Activated T-helper 1 cell treated with anti-CD3 and anti-CD28 coated beads, Interleukin-12 subunit alpha, Interleukin-12 subunit beta, Interleukin-2, Interleukin-4 antibody, amounts not matched to agents 30 ng/mL and 10 ng/mL and 1 ng/mL, durations not matched to agents 14 hours and 24 hours and 36 hours (primary cell): ENCODE measurements at regions not wholly inside any gene's neighbourhood (a gene's known extent, or its start where the extent isn't known, plus 50 kb on each side); places are given as distances from the start of the nearest gene placed in this dataset.

Experiments used
- DNase-seq: peaks from one replicate; pipeline ENCODE4 v3.0.0; 2021; ENCODE audit warnings: low spot score
- H3K27ac Mint-ChIP-seq: one replicate; pipeline ENCODE4 v1.8.0; 2021; ENCODE audit warnings: mild to moderate bottlenecking, mixed read lengths
- H3K27me3 Mint-ChIP-seq: one replicate; pipeline ENCODE4 v1.8.0; 2022; ENCODE audit warnings: mild to moderate bottlenecking, moderate library complexity, mixed read lengths; ENCODE audit not compliant: insufficient read depth
- H3K36me3 Mint-ChIP-seq: one replicate; pipeline ENCODE4 v1.8.0; 2021; ENCODE audit warnings: low read depth, mixed read lengths
- H3K4me1 Mint-ChIP-seq: one replicate; pipeline ENCODE4 v1.8.0; 2021; ENCODE audit warnings: low read depth, mixed read lengths
- H3K4me3 Mint-ChIP-seq: one replicate; pipeline ENCODE4 v1.8.0; 2021; ENCODE audit warnings: mild to moderate bottlenecking, moderate library complexity, mixed read lengths
- H3K9me3 Mint-ChIP-seq: one replicate; pipeline ENCODE4 v1.8.0; 2021; ENCODE audit warnings: mixed read lengths
- intact Hi-C: fragments of 100-400 bp; cut with micrococcal nuclease; formaldehyde crosslinking; loops from one replicate; pipeline ENCODE4 v1.15.1; 2024

- no peaks in the 10 kb centered on the region for H3K36me3 Mint-ChIP-seq
- peak overlapping the region; percentile 71 for H3K4me3 Mint-ChIP-seq
- H3K27me3 Mint-ChIP-seq: peaks cover 30% of the 10 kb centered on the region
- peaks cover 25% of the 10 kb centered on the region for H3K4me1 Mint-ChIP-seq
- H3K9me3 Mint-ChIP-seq: no peaks in the 10 kb centered on the region
- intact Hi-C loops: no loop called here
- no peak overlapping the region for H3K27ac Mint-ChIP-seq
- no peak for DNase-seq
Measured at GRCh38 chr3:115512565-115513415, 110.5 kb upstream of the GAP43 start.

GRCh38 chr3:115513416-115513800, 109.9 kb upstream of the GAP43 start:
- Mint-ChIP-seq H3K9me3 (no peaks in the 10 kb centered on the region), H3K4me3 (peak overlapping the region; percentile 71), H3K36me3 (no peaks in the 10 kb centered on the region), H3K27ac (no peak overlapping the region), H3K27me3 (peaks cover 30% of the 10 kb centered on the region), H3K4me1 (peaks cover 25% of the 10 kb centered on the region)
- intact Hi-C loops: no loop called here
- no peak for DNase-seq

DNA sequence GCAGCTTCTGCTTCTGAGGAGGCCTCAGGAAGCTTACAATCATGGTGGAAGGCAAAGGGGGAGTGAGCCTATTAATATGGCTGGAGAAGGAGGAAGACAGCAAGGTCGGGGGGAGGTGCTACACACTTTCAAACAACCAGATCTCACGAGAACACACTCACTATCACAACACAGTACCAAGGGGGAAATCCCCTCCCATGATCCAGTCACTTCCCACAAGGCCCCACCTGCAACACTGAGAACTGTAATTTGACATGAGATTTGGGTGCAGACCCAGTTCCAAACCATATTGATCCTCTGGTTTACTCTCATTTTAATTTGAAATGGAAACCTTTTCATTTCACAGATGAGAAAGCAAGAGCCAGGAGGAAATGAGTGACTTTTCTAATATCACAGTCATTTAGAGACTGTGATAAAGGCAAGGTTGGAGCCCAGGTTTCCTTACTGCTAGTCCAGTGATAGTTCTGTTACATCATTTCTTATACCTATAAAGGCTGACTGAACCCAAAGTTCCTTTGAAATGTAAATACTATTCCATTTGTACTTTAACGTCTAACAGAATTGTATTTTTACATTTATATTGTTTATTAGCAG, 105.8 kb upstream of the GAP43 start:
- Mint-ChIP-seq H3K27ac (no peak overlapping the region), H3K4me1 (peaks cover 22% of the 10 kb centered on the region), H3K4me3 (no peak overlapping the region), H3K36me3 (no peaks in the 10 kb centered on the region), H3K9me3 (no peaks in the 10 kb centered on the region), H3K27me3 (peaks cover 15% of the 10 kb centered on the region)
- DNase-seq: no peak
- intact Hi-C loops: no loop called here

DNA sequence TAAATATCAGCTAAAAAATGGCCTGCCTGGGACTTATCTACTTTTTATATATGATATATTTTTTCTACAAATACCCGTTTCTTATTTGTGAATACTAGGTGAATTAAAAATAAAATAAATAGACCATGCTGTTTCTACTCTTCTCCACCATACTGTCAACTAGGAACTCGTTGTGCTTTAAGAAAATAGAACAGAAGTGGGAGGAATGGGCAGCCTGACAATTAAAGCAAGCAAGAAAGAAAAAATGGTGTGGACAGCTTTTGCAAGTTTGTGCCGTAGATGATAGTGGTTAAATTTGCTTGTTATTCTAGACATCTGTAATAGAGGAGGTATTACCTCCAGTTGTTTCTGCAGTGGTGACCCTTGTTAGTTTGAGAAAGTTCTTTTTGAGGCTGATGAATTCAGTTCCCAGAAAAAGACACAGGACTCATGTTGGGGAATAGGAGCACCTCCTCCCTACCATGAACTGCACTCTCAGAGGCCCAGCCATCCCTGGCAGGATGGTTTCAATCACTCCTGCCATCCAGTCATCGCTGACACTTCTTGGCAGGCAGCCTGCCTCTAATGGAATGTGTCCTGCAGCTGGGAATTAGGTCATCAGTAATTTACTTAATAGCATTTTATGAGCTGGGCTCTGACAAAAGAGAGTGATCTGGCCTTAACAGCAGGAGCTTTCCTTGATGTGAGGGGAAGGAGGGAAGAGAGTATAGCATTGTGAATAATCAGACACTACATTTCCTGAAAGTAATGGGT, 105.0 kb upstream of the GAP43 start:
- intact Hi-C loops: no loop called here
- no peaks in the 10 kb centered on the region for H3K36me3 Mint-ChIP-seq

GRCh38 chr3:115520241-115520640, 103.1 kb upstream of the GAP43 start:
- no peaks in the 10 kb centered on the region for H3K9me3 Mint-ChIP-seq
- intact Hi-C loops: no loop called here
- H3K27me3 Mint-ChIP-seq: peaks cover 2% of the 10 kb centered on the region
- peaks cover 10% of the 10 kb centered on the region for H3K4me1 Mint-ChIP-seq
- H3K4me3 Mint-ChIP-seq: no peak overlapping the region
- no peak for DNase-seq
- H3K36me3 Mint-ChIP-seq: no peaks in the 10 kb centered on the region
- no peak overlapping the region for H3K27ac Mint-ChIP-seq

More for the DNA sequence above, 105.0 kb upstream of the GAP43 start:
- no peak for DNase-seq
- H3K27me3 Mint-ChIP-seq: peaks cover 9% of the 10 kb centered on the region
- H3K9me3 Mint-ChIP-seq: no peaks in the 10 kb centered on the region
- H3K4me1 Mint-ChIP-seq: peaks cover 14% of the 10 kb centered on the region
- no peak overlapping the region for H3K4me3 Mint-ChIP-seq
- no peak overlapping the region for H3K27ac Mint-ChIP-seq

GRCh38 chr3:115520651-115521245, 102.6 kb upstream of the GAP43 start:
- intact Hi-C loops: no loop called here
- Mint-ChIP-seq H3K27ac (no peak overlapping the region), H3K4me1 (peaks cover 10% of the 10 kb centered on the region), H3K36me3 (no peaks in the 10 kb centered on the region), H3K27me3 (peaks cover 2% of the 10 kb centered on the region), H3K4me3 (no peak overlapping the region), H3K9me3 (no peaks in the 10 kb centered on the region)
- DNase-seq: no peak

- Mint-ChIP-seq H3K4me1 (peaks cover 5% of the 10 kb centered on the region), H3K27ac (no peak overlapping the region), H3K9me3 (no peaks in the 10 kb centered on the region), H3K36me3 (no peaks in the 10 kb centered on the region), H3K4me3 (no peak overlapping the region), H3K27me3 (peaks cover 2% of the 10 kb centered on the region)
- intact Hi-C loops: no loop called here
- no peak for DNase-seq
Measured at GRCh38 chr3:115523458-115523857, 99.9 kb upstream of the GAP43 start.

DNA sequence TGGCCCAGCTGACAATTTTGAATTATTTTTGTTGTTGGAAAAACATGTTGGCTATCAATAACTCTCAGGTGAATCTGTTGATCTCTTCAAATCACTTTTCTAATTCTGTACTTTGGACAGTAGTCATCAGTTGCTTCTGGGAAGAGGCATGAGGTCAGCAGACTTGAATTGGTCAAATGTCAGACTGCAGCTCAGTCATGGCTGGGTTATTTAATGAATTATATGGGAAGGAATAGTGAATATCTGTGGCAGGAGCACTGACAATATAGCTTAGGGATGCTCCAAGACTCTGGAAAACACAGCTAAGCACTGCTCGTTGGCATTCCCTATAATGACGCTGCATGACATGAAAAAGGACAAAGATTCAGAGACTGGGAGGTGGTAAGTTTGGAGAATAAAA, 98.8 kb upstream of the GAP43 start:
- Mint-ChIP-seq H3K4me1 (peaks cover 5% of the 10 kb centered on the region), H3K4me3 (no peak overlapping the region), H3K9me3 (peaks cover 3% of the 10 kb centered on the region), H3K36me3 (no peaks in the 10 kb centered on the region), H3K27me3 (peaks cover 2% of the 10 kb centered on the region), H3K27ac (no peak overlapping the region)
- DNase-seq: no peak
- intact Hi-C loops: no loop called here

DNA sequence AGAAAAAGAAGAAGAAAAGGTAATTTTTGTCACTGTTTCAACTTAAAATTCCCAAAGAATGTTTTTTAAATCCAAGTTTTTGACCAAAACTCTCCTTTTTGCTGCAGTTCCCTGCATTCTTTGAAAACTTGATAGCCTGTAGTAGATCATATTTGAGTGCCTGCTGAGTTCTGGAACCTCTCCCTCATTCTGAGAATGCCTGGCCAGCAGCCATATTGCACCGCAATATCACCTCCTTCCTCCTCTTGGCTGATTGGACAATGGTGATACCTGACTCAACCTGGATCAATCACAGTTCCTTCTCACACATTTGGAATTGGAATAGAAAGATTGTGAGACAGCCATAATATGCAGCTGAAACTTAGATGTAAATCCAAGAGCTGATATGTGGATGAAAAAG, 97.6 kb upstream of the GAP43 start:
- H3K9me3 Mint-ChIP-seq: peaks cover 3% of the 10 kb centered on the region
- no peak for DNase-seq
- peaks cover 4% of the 10 kb centered on the region for H3K27me3 Mint-ChIP-seq
- H3K36me3 Mint-ChIP-seq: no peaks in the 10 kb centered on the region
- H3K4me1 Mint-ChIP-seq: no peaks in the 10 kb centered on the region
- intact Hi-C loops: no loop called here
- no peak overlapping the region for H3K4me3 Mint-ChIP-seq
- no peak overlapping the region for H3K27ac Mint-ChIP-seq

DNA sequence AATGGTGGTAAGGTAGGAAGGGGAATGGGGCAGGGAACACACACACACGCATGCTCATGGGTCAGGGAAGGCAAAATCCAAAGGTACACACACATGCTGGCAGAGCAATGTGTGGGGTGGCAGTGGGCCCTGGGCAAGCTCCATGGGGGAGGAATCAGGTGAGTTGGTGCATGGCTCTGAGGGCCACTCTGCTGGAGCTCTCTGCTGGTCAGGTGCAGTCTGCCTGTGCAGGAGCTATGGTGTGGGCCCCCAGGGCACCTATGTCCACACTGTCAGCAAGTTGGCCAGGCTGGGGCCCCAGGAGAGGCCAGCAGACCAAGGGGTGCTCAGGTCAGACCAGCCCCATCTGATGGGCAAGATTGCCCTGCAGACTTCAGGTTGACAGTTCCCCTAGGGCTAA, 90.1 kb upstream of the GAP43 start:
- Mint-ChIP-seq H3K4me1 (no peaks in the 10 kb centered on the region), H3K4me3 (no peak overlapping the region), H3K27me3 (peaks cover 6% of the 10 kb centered on the region), H3K9me3 (peaks cover 3% of the 10 kb centered on the region), H3K27ac (no peak overlapping the region), H3K36me3 (no peaks in the 10 kb centered on the region)
- no peak for DNase-seq
- intact Hi-C loops: no loop called here

GRCh38 chr3:115536171-115536570, 87.1 kb upstream of the GAP43 start:
- DNase-seq: no peak
- no peaks in the 10 kb centered on the region for H3K4me1 Mint-ChIP-seq
- H3K4me3 Mint-ChIP-seq: no peak overlapping the region
- H3K36me3 Mint-ChIP-seq: no peaks in the 10 kb centered on the region
- no peak overlapping the region for H3K27ac Mint-ChIP-seq
- no peaks in the 10 kb centered on the region for H3K9me3 Mint-ChIP-seq
- H3K27me3 Mint-ChIP-seq: peaks cover 5% of the 10 kb centered on the region
- intact Hi-C loops: no loop called here

GRCh38 chr3:115537669-115538068, 85.6 kb upstream of the GAP43 start:
- H3K36me3 Mint-ChIP-seq: no peaks in the 10 kb centered on the region
- no peak overlapping the region for H3K4me3 Mint-ChIP-seq
- H3K9me3 Mint-ChIP-seq: no peaks in the 10 kb centered on the region
- intact Hi-C loops: no loop called here
- no peak for DNase-seq
- H3K27ac Mint-ChIP-seq: no peak overlapping the region
- no peaks in the 10 kb centered on the region for H3K4me1 Mint-ChIP-seq
- peaks cover 3% of the 10 kb centered on the region for H3K27me3 Mint-ChIP-seq

GRCh38 chr3:115547207-115547606, 76.1 kb upstream of the GAP43 start:
- no peaks in the 10 kb centered on the region for H3K9me3 Mint-ChIP-seq
- H3K27me3 Mint-ChIP-seq: no peaks in the 10 kb centered on the region
- no peaks in the 10 kb centered on the region for H3K36me3 Mint-ChIP-seq
- intact Hi-C loops: no loop called here
- no peak overlapping the region for H3K4me3 Mint-ChIP-seq
- DNase-seq: no peak
- no peak overlapping the region for H3K27ac Mint-ChIP-seq
- no peaks in the 10 kb centered on the region for H3K4me1 Mint-ChIP-seq
